A549 (cell line): ENCODE measurements at regions not wholly inside any gene's neighbourhood (a gene's known extent, or its start where the extent isn't known, plus 50 kb on each side); places are given as distances from the start of the nearest gene placed in this dataset.

ENCODE experiments used
- ATAC-seq, 2 experiments: fragments of 200-7000 bp in 1 of 2; fragments of >200 bp in 1 of 2; cut with Nextera tagmentation in 1 of 2; cut with Tn5 transposase in 1 of 2; 3 replicates each; pipeline versions ENCODE4 v1.8.0 to v1.9.1; 2018 to 2020; ENCODE audit warnings: mild to moderate bottlenecking in 1 of 2, moderate library complexity in 1 of 2
- CTCF ChIA-PET: fragments of 300-600 bp; sonication (Branson Sonifier 250); formaldehyde crosslinking; extraction: SDS; loops from one replicate; lab custom pipeline; 2021; ENCODE audit warnings: antibody characterized with exemption, inconsistent platforms; lab: Yijun Ruan, JAX
- POLR2A ChIA-PET: fragments of 350-600 bp; formaldehyde crosslinking; extraction: SDS; loops from one replicate; lab custom pipeline; 2021; ENCODE audit warnings: antibody characterized with exemption, inconsistent platforms; lab: Yijun Ruan, JAX
- DNase-seq, 2 experiments: peaks; one replicate each; pipeline versions ENCODE4 v3.0.0 to v3.0.0-alpha.2; 2011 to 2016; ENCODE audit warnings: low read depth in 1 of 2, low spot score in 1 of 2
- FAIRE-seq: peaks from 2 replicates; lab custom pipeline; 2011; peaks lifted over from hg19 to GRCh38; lab: Jason Lieb, UNC
- H3K27ac ChIP-seq, 2 experiments: fragments of >200 bp; sonication (Bioruptor Twin); formaldehyde crosslinking; 3 replicates each; pipeline ENCODE4 v1.5.1; 2016 to 2017
- H3K4me1 ChIP-seq: fragments of >200 bp; sonication (Bioruptor Twin); formaldehyde crosslinking; 3 replicates; pipeline ENCODE4 v1.6.1; 2016
- H3K4me2 ChIP-seq: fragments of >200 bp; sonication (Bioruptor Twin); formaldehyde crosslinking; 3 replicates; pipeline ENCODE4 v1.6.1; 2016
- H3K4me3 ChIP-seq: fragments of >200 bp; sonication (Bioruptor Twin); formaldehyde crosslinking; 3 replicates; pipeline ENCODE4 v1.5.1; 2016
- H3K9me3 ChIP-seq: fragments of >200 bp; sonication (Bioruptor Twin); formaldehyde crosslinking; 3 replicates; pipeline ENCODE4 v1.6.1; 2016
- CEBPB ChIP-seq, 2 experiments: fragments of >200 bp in 1 of 2; sonication (Bioruptor Twin) in 1 of 2; formaldehyde crosslinking in 1 of 2; IDR thresholded peaks; 2 replicates each; pipeline ENCODE4 v1.6.1; 2012 to 2016
- FOSB ChIP-seq: fragments of 250-450 bp; sonication (Bioruptor Pico); IDR thresholded peaks from 2 replicates; pipeline ENCODE4 v1.5.0; 2020; ENCODE audit warnings: mild to moderate bottlenecking, moderate library complexity
- HDAC2 ChIP-seq: fragments of 200-600 bp; sonication (generic); IDR thresholded peaks from 2 replicates; pipeline ENCODE4 v1.6.1; 2016
- HEYL ChIP-seq: fragments of 250-450 bp; sonication (Bioruptor Pico); IDR thresholded peaks from 2 replicates; pipeline ENCODE4 v1.8.0; 2021; ENCODE audit warnings: mild to moderate bottlenecking, moderate library complexity
- HOXB5 ChIP-seq: fragments of 250-450 bp; sonication (Bioruptor Pico); IDR thresholded peaks from 2 replicates; pipeline ENCODE4 v1.5.0; 2020; ENCODE audit warnings: mild to moderate bottlenecking, moderate library complexity
- JUNB ChIP-seq: fragments of >200 bp; sonication (Bioruptor Twin); formaldehyde crosslinking; IDR thresholded peaks from 2 replicates; pipeline ENCODE4 v1.6.1; 2016
- KDM1A ChIP-seq: fragments of 200-600 bp; sonication (generic); IDR thresholded peaks from 2 replicates; pipeline ENCODE4 v1.6.1; 2016; ENCODE audit warnings: low read depth, mild to moderate bottlenecking
- KDM5A ChIP-seq: fragments of 200-600 bp; sonication (generic); IDR thresholded peaks from 2 replicates; pipeline ENCODE4 v1.6.1; 2016; ENCODE audit warnings: antibody characterized with exemption, mild to moderate bottlenecking
- MAFK ChIP-seq: fragments of 450-650 bp; IDR thresholded peaks from 2 replicates; pipeline ENCODE4 v1.6.1; 2014; ENCODE audit not compliant: partially characterized antibody
- MYC ChIP-seq: IDR thresholded peaks from 2 replicates; pipeline ENCODE4 v1.6.1; 2012; ENCODE audit warnings: mild to moderate bottlenecking, inconsistent platforms, low read length, improper control_type of control experiment, borderline replicate concordance
- PHF8 ChIP-seq: fragments of 200-600 bp; sonication (generic); IDR thresholded peaks from 2 replicates; pipeline ENCODE4 v1.6.1; 2016; ENCODE audit warnings: low read depth, mild to moderate bottlenecking, antibody characterized with exemption, moderate library complexity, borderline replicate concordance
- POLR2A ChIP-seq: IDR thresholded peaks from 2 replicates; pipeline ENCODE4 v1.6.1; 2012; ENCODE audit warnings: mild to moderate bottlenecking, low read length
- POLR2AphosphoS2 ChIP-seq: conservative IDR thresholded peaks from 2 replicates; pipeline ENCODE4 v1.6.1; 2012; ENCODE audit warnings: low read length, improper control_type of control experiment, inconsistent platforms
- RARB ChIP-seq: fragments of 250-450 bp; sonication (Bioruptor Pico); IDR thresholded peaks from 2 replicates; pipeline ENCODE4 v1.8.0; 2021; ENCODE audit warnings: mild to moderate bottlenecking, moderate library complexity
- TFCP2L1 ChIP-seq: fragments of 250-450 bp; sonication (Bioruptor Pico); IDR thresholded peaks from 2 replicates; pipeline ENCODE4 v1.5.0; 2021; ENCODE audit warnings: mild to moderate bottlenecking
- ZC3H11A ChIP-seq: fragments of 450-650 bp; IDR thresholded peaks from 2 replicates; pipeline ENCODE4 v1.6.1; 2014; ENCODE audit warnings: antibody characterized with exemption, mild to moderate bottlenecking
- ZNF302 ChIP-seq: fragments of 250-450 bp; sonication (Bioruptor Pico); IDR thresholded peaks from 2 replicates; pipeline ENCODE4 v1.9.0; 2021; ENCODE audit warnings: inconsistent platforms, mild to moderate bottlenecking, moderate library complexity
- whole genome bisulfite sequencing: methylation state at CpG from one replicate; pipeline ENCODE4 v1.1.6; 2017; ENCODE audit errors: missing lambda C conversion rate; 5-methylcytosine and 5-hydroxymethylcytosine counted together
- TF ChIP-seq, protein P1 (sequence below): fragments of 250-450 bp; sonication (Bioruptor Pico); IDR thresholded peaks from 2 replicates; pipeline ENCODE4 v1.5.0; 2021; ENCODE audit warnings: mild to moderate bottlenecking, moderate library complexity, borderline replicate concordance
- TF ChIP-seq, protein P2 (sequence below): fragments of >200 bp; sonication (Bioruptor Twin); formaldehyde crosslinking; IDR thresholded peaks from 2 replicates; pipeline ENCODE4 v1.6.1; 2016
- TF ChIP-seq, protein P3 (sequence below): fragments of 150-350 bp; IDR thresholded peaks from 2 replicates; pipeline ENCODE4 v1.6.1; 2014; ENCODE audit warnings: low read depth, mild to moderate bottlenecking, low read length
- TF ChIP-seq, protein P4 (sequence below): fragments of 450-650 bp; IDR thresholded peaks from 2 replicates; pipeline ENCODE4 v1.6.1; 2014; ENCODE audit warnings: antibody characterized with exemption
- TF ChIP-seq, protein P5 (sequence below): IDR thresholded peaks from 2 replicates; pipeline ENCODE4 v1.6.1; 2012
- TF ChIP-seq, protein P6 (sequence below): fragments of 250-450 bp; sonication (Bioruptor Pico); IDR thresholded peaks from 2 replicates; pipeline ENCODE4 v1.5.0; 2020; ENCODE audit warnings: low read depth, mild to moderate bottlenecking, moderate library complexity
- TF ChIP-seq, protein P7 (sequence below): fragments of 200-600 bp; sonication (generic); IDR thresholded peaks from 2 replicates; pipeline ENCODE4 v1.6.1; 2016; ENCODE audit warnings: antibody characterized with exemption, mild to moderate bottlenecking, moderate library complexity
- TF ChIP-seq, protein P8 (sequence below): fragments of >200 bp; sonication (Bioruptor Twin); formaldehyde crosslinking; IDR thresholded peaks from 3 replicates; pipeline ENCODE4 v1.5.1; 2016

DNA sequence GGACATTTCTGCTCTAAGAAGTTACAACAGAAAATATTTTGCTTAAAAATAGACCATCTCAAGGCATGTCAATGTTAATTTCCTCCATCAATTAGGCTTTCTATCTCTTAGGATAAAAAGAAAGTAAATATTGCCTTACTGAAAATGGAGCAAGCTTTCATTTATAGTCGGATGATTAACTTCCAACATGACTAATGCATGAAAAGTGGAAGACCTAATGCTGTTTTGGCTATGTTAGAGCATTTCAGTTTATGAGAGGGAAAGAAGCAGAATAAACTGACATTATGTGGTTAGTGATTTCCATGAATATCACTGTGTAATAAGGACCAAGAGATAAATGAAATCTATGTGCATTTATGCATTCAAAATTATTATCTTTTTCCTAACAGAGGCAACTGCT is 475.2 kb upstream of the UBE2E3 start (continued):
- TF ChIP-seq CEBPB (IDR thresholded peaks at IDR 0.05) (no peak), KDM5A (no peak), TFCP2L1 (CRISPR knock-in tag) (no peak), POLR2A (no peak), KDM1A (no peak)
- TF ChIP-seq, protein P1, sequence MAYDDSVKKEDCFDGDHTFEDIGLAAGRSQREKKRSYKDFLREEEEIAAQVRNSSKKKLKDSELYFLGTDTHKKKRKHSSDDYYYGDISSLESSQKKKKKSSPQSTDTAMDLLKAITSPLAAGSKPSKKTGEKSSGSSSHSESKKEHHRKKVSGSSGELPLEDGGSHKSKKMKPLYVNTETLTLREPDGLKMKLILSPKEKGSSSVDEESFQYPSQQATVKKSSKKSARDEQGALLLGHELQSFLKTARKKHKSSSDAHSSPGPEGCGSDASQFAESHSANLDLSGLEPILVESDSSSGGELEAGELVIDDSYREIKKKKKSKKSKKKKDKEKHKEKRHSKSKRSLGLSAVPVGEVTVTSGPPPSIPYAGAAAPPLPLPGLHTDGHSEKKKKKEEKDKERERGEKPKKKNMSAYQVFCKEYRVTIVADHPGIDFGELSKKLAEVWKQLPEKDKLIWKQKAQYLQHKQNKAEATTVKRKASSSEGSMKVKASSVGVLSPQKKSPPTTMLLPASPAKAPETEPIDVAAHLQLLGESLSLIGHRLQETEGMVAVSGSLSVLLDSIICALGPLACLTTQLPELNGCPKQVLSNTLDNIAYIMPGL (CRISPR knock-in tag), result no peak
- TF ChIP-seq, protein P2, sequence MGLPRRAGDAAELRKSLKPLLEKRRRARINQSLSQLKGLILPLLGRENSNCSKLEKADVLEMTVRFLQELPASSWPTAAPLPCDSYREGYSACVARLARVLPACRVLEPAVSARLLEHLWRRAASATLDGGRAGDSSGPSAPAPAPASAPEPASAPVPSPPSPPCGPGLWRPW, result no peak
- TF ChIP-seq, all 56 proteins: peak for 0

DNA sequence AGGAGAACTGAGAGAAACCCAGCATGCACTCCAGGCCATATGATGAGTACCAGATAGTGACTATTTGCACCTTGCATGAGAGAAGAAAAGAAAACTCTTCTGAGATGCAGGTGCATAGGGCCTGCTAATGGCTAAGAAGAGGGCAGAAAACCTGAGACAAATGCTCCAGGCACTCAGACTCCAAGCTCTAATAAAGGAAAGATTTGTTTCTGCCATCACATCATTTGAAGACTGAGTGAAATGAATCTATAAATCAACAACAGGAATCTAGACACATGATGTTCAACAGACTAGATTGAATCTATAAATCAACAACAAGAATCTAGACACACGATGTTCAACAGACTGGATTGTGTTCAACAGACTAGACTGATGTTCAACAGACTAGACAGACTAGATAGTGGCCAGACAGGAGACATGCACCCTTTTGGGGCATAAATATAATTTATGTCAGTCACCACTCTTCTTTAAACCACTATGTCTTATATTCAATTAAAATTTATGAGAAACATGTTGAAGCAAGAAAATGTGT is 482.7 kb upstream of the UBE2E3 start:
- FAIRE-seq, result no peak

More for the DNA sequence above, 482.7 kb upstream of the UBE2E3 start:
- ChIA-PET CTCF (interaction anchor here (0.6 to 0.7 kb wide), 2 partner anchors 22 to 37 kb away, joined by 3 read pairs; no protein-coding TSS in a partner anchor), POLR2A (no interaction called here)
- Histone ChIP-seq H3K9me3 (no peaks in the 10 kb centered on the region; the same call in 2 of the 3 replicates), H3K4me1 (no peaks in the 10 kb centered on the region)
- no peak for TF ChIP-seq MAFK
- TF ChIP-seq, protein P3, sequence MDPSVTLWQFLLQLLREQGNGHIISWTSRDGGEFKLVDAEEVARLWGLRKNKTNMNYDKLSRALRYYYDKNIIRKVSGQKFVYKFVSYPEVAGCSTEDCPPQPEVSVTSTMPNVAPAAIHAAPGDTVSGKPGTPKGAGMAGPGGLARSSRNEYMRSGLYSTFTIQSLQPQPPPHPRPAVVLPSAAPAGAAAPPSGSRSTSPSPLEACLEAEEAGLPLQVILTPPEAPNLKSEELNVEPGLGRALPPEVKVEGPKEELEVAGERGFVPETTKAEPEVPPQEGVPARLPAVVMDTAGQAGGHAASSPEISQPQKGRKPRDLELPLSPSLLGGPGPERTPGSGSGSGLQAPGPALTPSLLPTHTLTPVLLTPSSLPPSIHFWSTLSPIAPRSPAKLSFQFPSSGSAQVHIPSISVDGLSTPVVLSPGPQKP, result no peak
- TF ChIP-seq HEYL (CRISPR knock-in tag), result no peak
- TF ChIP-seq, protein P4, sequence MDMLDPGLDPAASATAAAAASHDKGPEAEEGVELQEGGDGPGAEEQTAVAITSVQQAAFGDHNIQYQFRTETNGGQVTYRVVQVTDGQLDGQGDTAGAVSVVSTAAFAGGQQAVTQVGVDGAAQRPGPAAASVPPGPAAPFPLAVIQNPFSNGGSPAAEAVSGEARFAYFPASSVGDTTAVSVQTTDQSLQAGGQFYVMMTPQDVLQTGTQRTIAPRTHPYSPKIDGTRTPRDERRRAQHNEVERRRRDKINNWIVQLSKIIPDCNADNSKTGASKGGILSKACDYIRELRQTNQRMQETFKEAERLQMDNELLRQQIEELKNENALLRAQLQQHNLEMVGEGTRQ, result no peak
- no peak for TF ChIP-seq HOXB5 (CRISPR knock-in tag)
- no peak for TF ChIP-seq PHF8
- TF ChIP-seq POLR2AphosphoS2, result no peak
- TF ChIP-seq RARB (CRISPR knock-in tag), result no peak
- TF ChIP-seq ZC3H11A, result no peak
- TF ChIP-seq FOSB (CRISPR knock-in tag), result no peak
- TF ChIP-seq, protein P5, sequence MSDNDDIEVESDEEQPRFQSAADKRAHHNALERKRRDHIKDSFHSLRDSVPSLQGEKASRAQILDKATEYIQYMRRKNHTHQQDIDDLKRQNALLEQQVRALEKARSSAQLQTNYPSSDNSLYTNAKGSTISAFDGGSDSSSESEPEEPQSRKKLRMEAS, result no peak
- TF ChIP-seq ZNF302 (CRISPR knock-in tag), result no peak
- TF ChIP-seq, protein P6, sequence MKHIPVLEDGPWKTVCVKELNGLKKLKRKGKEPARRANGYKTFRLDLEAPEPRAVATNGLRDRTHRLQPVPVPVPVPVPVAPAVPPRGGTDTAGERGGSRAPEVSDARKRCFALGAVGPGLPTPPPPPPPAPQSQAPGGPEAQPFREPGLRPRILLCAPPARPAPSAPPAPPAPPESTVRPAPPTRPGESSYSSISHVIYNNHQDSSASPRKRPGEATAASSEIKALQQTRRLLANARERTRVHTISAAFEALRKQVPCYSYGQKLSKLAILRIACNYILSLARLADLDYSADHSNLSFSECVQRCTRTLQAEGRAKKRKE (CRISPR knock-in tag), result no peak
- no peak for TF ChIP-seq HDAC2
- TF ChIP-seq JUNB, result no peak
- TF ChIP-seq, protein P7, sequence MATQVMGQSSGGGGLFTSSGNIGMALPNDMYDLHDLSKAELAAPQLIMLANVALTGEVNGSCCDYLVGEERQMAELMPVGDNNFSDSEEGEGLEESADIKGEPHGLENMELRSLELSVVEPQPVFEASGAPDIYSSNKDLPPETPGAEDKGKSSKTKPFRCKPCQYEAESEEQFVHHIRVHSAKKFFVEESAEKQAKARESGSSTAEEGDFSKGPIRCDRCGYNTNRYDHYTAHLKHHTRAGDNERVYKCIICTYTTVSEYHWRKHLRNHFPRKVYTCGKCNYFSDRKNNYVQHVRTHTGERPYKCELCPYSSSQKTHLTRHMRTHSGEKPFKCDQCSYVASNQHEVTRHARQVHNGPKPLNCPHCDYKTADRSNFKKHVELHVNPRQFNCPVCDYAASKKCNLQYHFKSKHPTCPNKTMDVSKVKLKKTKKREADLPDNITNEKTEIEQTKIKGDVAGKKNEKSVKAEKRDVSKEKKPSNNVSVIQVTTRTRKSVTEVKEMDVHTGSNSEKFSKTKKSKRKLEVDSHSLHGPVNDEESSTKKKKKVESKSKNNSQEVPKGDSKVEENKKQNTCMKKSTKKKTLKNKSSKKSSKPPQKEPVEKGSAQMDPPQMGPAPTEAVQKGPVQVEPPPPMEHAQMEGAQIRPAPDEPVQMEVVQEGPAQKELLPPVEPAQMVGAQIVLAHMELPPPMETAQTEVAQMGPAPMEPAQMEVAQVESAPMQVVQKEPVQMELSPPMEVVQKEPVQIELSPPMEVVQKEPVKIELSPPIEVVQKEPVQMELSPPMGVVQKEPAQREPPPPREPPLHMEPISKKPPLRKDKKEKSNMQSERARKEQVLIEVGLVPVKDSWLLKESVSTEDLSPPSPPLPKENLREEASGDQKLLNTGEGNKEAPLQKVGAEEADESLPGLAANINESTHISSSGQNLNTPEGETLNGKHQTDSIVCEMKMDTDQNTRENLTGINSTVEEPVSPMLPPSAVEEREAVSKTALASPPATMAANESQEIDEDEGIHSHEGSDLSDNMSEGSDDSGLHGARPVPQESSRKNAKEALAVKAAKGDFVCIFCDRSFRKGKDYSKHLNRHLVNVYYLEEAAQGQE, result no peak
- TF ChIP-seq, protein P8, sequence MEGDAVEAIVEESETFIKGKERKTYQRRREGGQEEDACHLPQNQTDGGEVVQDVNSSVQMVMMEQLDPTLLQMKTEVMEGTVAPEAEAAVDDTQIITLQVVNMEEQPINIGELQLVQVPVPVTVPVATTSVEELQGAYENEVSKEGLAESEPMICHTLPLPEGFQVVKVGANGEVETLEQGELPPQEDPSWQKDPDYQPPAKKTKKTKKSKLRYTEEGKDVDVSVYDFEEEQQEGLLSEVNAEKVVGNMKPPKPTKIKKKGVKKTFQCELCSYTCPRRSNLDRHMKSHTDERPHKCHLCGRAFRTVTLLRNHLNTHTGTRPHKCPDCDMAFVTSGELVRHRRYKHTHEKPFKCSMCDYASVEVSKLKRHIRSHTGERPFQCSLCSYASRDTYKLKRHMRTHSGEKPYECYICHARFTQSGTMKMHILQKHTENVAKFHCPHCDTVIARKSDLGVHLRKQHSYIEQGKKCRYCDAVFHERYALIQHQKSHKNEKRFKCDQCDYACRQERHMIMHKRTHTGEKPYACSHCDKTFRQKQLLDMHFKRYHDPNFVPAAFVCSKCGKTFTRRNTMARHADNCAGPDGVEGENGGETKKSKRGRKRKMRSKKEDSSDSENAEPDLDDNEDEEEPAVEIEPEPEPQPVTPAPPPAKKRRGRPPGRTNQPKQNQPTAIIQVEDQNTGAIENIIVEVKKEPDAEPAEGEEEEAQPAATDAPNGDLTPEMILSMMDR, result no peak
- TF ChIP-seq MYC, result no peak
- TF ChIP-seq, all 56 proteins: peak for 0
- DNase-seq (no peak), ATAC-seq (no peak)
- Histone ChIP-seq H3K4me2 (no peak overlapping the region), H3K4me3 (no peak overlapping the region), H3K27ac (no peak overlapping the region)
- WGBS, result 42% methylated on average over 1 of the region's 1 CpG
